ENCODE measurements at regions not wholly inside any gene's neighbourhood (a gene's known extent, or its start where the extent isn't known, plus 50 kb on each side); places are given as distances from the start of the nearest gene placed in this dataset.

DNA sequence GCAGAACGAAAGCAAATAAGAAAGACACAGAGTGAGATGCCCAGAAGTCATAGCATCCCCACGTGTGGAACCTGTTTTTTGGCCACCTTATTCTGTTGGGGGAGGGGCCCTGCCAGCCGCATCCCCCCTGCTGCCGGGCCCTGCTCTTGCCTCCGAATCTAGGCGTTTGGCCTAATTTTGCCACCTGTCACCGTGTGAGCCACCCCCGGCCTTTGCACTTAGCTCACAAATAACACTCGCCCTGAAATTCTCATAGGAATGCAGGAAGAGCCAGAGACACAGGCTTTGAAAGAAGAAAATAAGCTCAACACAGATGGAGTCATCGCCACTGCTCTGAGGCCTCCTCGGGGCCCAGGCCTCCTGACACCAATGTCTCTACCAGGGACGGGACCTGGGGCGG is 522.6 kb upstream of the SALL3 start:
- no peak for TF ChIP-seq GLIS3 (CRISPR knock-in tag; IDR thresholded peaks at IDR 0.05)
- TF ChIP-seq ESRRG (CRISPR knock-in tag; IDR thresholded peaks at IDR 0.05), result no peak
- TF ChIP-seq TCF4 (CRISPR knock-in tag; IDR thresholded peaks at IDR 0.05; ENCODE audit: borderline replicate concordance), result no peak
- TF ChIP-seq, protein P1, sequence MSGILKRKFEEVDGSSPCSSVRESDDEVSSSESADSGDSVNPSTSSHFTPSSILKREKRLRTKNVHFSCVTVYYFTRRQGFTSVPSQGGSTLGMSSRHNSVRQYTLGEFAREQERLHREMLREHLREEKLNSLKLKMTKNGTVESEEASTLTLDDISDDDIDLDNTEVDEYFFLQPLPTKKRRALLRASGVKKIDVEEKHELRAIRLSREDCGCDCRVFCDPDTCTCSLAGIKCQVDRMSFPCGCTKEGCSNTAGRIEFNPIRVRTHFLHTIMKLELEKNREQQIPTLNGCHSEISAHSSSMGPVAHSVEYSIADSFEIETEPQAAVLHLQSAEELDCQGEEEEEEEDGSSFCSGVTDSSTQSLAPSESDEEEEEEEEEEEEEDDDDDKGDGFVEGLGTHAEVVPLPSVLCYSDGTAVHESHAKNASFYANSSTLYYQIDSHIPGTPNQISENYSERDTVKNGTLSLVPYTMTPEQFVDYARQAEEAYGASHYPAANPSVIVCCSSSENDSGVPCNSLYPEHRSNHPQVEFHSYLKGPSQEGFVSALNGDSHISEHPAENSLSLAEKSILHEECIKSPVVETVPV (CRISPR knock-in tag; IDR thresholded peaks at IDR 0.05), result no peak
- no peak for TF ChIP-seq ZNF8 (CRISPR knock-in tag; IDR thresholded peaks at IDR 0.05)
- TF ChIP-seq ZFP30 (CRISPR knock-in tag; IDR thresholded peaks at IDR 0.05), result no peak
- TF ChIP-seq ARNTL (CRISPR knock-in tag; IDR thresholded peaks at IDR 0.05; ENCODE audit: borderline replicate concordance, low read depth), result no peak
- TF ChIP-seq, protein P2, sequence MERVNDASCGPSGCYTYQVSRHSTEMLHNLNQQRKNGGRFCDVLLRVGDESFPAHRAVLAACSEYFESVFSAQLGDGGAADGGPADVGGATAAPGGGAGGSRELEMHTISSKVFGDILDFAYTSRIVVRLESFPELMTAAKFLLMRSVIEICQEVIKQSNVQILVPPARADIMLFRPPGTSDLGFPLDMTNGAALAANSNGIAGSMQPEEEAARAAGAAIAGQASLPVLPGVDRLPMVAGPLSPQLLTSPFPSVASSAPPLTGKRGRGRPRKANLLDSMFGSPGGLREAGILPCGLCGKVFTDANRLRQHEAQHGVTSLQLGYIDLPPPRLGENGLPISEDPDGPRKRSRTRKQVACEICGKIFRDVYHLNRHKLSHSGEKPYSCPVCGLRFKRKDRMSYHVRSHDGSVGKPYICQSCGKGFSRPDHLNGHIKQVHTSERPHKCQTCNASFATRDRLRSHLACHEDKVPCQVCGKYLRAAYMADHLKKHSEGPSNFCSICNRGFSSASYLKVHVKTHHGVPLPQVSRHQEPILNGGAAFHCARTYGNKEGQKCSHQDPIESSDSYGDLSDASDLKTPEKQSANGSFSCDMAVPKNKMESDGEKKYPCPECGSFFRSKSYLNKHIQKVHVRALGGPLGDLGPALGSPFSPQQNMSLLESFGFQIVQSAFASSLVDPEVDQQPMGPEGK (CRISPR knock-in tag; IDR thresholded peaks at IDR 0.05; ENCODE audit: borderline replicate concordance), result no peak
- TF ChIP-seq PPARA (CRISPR knock-in tag; IDR thresholded peaks at IDR 0.05; ENCODE audit: borderline replicate concordance), result no peak
- TF ChIP-seq ISL1 (CRISPR knock-in tag; IDR thresholded peaks at IDR 0.05), result no peak
